WTC11 (cell line): ENCODE measurements at regions not wholly inside any gene's neighbourhood (a gene's known extent, or its start where the extent isn't known, plus 50 kb on each side); places are given as distances from the start of the nearest gene placed in this dataset.
"Not testable (repeated sequence)": the region's sequence is repeated elsewhere in the genome, so short reads cannot be mapped to it uniquely, and the experiment has no call there.

Experiments
- CREB1 ChIP-seq: sonication (generic); formaldehyde crosslinking; IDR thresholded peaks from 2 replicates; pipeline ENCODE4 v1.8.0; 2023; ENCODE audit warnings: mild to moderate bottlenecking, missing genetic modification reagents
- GRHL2 ChIP-seq: fragments of 250-450 bp; sonication (Bioruptor Pico); IDR thresholded peaks from 2 replicates; pipeline ENCODE4 v1.8.0; 2022; ENCODE audit warnings: mild to moderate bottlenecking, moderate library complexity; ENCODE audit not compliant: insufficient replicate concordance, severe bottlenecking
- JUN ChIP-seq: sonication (generic); formaldehyde crosslinking; IDR thresholded peaks from 2 replicates; pipeline ENCODE4 v1.8.0; 2023; ENCODE audit warnings: mild to moderate bottlenecking, missing genetic modification reagents
- TEAD4 ChIP-seq: sonication (generic); formaldehyde crosslinking; IDR thresholded peaks from 2 replicates; pipeline ENCODE4 v1.8.0; 2022; ENCODE audit warnings: mild to moderate bottlenecking, missing genetic modification reagents
- TF ChIP-seq, protein P1 (sequence below): fragments of 200-600 bp; IDR thresholded peaks from 2 replicates; pipeline ENCODE4 v1.8.0; 2022; ENCODE audit warnings: antibody characterized with exemption
- TF ChIP-seq, protein P2 (sequence below): sonication (generic); formaldehyde crosslinking; IDR thresholded peaks from 2 replicates; pipeline ENCODE4 v1.8.1; 2023; ENCODE audit warnings: mild to moderate bottlenecking, moderate library complexity, missing genetic modification reagents
- TF ChIP-seq, protein P3 (sequence below): sonication (generic); formaldehyde crosslinking; IDR thresholded peaks from 2 replicates; pipeline ENCODE4 v1.8.0; 2022; ENCODE audit warnings: mild to moderate bottlenecking, missing genetic modification reagents
- TF ChIP-seq, protein P4 (sequence below): sonication (generic); formaldehyde crosslinking; IDR thresholded peaks from 2 replicates; pipeline ENCODE4 v1.8.0; 2023; ENCODE audit warnings: missing genetic modification reagents, mild to moderate bottlenecking, borderline replicate concordance
- TF ChIP-seq, protein P5 (sequence below): sonication (generic); formaldehyde crosslinking; IDR thresholded peaks from 2 replicates; pipeline ENCODE4 v1.8.1; 2022; ENCODE audit warnings: mild to moderate bottlenecking, missing genetic modification reagents, moderate library complexity, borderline replicate concordance
- TF ChIP-seq, protein P6 (sequence below): sonication (generic); formaldehyde crosslinking; IDR thresholded peaks from 2 replicates; pipeline ENCODE4 v1.8.1; 2023; ENCODE audit warnings: mild to moderate bottlenecking, missing genetic modification reagents, borderline replicate concordance
- TF ChIP-seq, protein P7 (sequence below): sonication (generic); formaldehyde crosslinking; IDR thresholded peaks from 2 replicates; pipeline ENCODE4 v1.8.0; 2022; ENCODE audit warnings: mild to moderate bottlenecking, missing genetic modification reagents
- TF ChIP-seq, protein P8 (sequence below): fragments of 250-450 bp; sonication (Bioruptor Pico); IDR thresholded peaks from 2 replicates; pipeline ENCODE4 v1.9.0; 2021; ENCODE audit warnings: moderate library complexity, mild to moderate bottlenecking, inconsistent platforms, borderline replicate concordance

DNA sequence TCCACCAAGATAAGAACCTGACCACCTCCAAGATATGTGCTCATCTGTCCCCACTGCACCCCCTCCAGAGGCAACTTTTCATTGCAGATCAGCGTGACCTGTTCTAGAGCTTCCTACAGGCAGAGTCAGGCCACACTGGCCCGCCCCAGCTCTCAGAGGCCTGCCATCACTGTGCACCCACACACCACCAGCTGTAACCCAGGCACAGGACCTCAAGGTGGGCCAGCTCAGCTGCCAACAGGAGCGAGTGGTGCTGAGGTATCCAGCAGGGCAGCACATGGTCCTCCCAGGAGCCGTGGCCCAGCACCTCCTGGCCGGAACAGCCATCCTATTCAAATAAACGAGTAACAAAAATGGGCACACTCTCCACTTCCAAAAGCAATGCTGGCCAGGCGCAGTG lies 189.9 kb upstream of the FOXD4L5 start:
- TF ChIP-seq, protein P1, sequence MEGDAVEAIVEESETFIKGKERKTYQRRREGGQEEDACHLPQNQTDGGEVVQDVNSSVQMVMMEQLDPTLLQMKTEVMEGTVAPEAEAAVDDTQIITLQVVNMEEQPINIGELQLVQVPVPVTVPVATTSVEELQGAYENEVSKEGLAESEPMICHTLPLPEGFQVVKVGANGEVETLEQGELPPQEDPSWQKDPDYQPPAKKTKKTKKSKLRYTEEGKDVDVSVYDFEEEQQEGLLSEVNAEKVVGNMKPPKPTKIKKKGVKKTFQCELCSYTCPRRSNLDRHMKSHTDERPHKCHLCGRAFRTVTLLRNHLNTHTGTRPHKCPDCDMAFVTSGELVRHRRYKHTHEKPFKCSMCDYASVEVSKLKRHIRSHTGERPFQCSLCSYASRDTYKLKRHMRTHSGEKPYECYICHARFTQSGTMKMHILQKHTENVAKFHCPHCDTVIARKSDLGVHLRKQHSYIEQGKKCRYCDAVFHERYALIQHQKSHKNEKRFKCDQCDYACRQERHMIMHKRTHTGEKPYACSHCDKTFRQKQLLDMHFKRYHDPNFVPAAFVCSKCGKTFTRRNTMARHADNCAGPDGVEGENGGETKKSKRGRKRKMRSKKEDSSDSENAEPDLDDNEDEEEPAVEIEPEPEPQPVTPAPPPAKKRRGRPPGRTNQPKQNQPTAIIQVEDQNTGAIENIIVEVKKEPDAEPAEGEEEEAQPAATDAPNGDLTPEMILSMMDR, result not testable (repeated sequence)
- TF ChIP-seq CREB1, JUN, TEAD4, GRHL2 (CRISPR knock-in tag): not testable (repeated sequence)
- TF ChIP-seq, protein P2, sequence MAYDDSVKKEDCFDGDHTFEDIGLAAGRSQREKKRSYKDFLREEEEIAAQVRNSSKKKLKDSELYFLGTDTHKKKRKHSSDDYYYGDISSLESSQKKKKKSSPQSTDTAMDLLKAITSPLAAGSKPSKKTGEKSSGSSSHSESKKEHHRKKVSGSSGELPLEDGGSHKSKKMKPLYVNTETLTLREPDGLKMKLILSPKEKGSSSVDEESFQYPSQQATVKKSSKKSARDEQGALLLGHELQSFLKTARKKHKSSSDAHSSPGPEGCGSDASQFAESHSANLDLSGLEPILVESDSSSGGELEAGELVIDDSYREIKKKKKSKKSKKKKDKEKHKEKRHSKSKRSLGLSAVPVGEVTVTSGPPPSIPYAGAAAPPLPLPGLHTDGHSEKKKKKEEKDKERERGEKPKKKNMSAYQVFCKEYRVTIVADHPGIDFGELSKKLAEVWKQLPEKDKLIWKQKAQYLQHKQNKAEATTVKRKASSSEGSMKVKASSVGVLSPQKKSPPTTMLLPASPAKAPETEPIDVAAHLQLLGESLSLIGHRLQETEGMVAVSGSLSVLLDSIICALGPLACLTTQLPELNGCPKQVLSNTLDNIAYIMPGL (CRISPR knock-in tag), result not testable (repeated sequence)
- TF ChIP-seq, protein P3, sequence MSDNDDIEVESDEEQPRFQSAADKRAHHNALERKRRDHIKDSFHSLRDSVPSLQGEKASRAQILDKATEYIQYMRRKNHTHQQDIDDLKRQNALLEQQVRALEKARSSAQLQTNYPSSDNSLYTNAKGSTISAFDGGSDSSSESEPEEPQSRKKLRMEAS (CRISPR knock-in tag), result not testable (repeated sequence)
- TF ChIP-seq, protein P4, sequence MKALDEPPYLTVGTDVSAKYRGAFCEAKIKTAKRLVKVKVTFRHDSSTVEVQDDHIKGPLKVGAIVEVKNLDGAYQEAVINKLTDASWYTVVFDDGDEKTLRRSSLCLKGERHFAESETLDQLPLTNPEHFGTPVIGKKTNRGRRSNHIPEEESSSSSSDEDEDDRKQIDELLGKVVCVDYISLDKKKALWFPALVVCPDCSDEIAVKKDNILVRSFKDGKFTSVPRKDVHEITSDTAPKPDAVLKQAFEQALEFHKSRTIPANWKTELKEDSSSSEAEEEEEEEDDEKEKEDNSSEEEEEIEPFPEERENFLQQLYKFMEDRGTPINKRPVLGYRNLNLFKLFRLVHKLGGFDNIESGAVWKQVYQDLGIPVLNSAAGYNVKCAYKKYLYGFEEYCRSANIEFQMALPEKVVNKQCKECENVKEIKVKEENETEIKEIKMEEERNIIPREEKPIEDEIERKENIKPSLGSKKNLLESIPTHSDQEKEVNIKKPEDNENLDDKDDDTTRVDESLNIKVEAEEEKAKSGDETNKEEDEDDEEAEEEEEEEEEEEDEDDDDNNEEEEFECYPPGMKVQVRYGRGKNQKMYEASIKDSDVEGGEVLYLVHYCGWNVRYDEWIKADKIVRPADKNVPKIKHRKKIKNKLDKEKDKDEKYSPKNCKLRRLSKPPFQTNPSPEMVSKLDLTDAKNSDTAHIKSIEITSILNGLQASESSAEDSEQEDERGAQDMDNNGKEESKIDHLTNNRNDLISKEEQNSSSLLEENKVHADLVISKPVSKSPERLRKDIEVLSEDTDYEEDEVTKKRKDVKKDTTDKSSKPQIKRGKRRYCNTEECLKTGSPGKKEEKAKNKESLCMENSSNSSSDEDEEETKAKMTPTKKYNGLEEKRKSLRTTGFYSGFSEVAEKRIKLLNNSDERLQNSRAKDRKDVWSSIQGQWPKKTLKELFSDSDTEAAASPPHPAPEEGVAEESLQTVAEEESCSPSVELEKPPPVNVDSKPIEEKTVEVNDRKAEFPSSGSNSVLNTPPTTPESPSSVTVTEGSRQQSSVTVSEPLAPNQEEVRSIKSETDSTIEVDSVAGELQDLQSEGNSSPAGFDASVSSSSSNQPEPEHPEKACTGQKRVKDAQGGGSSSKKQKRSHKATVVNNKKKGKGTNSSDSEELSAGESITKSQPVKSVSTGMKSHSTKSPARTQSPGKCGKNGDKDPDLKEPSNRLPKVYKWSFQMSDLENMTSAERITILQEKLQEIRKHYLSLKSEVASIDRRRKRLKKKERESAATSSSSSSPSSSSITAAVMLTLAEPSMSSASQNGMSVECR (CRISPR knock-in tag), result not testable (repeated sequence)
- TF ChIP-seq, protein P5, sequence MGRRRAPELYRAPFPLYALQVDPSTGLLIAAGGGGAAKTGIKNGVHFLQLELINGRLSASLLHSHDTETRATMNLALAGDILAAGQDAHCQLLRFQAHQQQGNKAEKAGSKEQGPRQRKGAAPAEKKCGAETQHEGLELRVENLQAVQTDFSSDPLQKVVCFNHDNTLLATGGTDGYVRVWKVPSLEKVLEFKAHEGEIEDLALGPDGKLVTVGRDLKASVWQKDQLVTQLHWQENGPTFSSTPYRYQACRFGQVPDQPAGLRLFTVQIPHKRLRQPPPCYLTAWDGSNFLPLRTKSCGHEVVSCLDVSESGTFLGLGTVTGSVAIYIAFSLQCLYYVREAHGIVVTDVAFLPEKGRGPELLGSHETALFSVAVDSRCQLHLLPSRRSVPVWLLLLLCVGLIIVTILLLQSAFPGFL (CRISPR knock-in tag), result not testable (repeated sequence)
- TF ChIP-seq, protein P6, sequence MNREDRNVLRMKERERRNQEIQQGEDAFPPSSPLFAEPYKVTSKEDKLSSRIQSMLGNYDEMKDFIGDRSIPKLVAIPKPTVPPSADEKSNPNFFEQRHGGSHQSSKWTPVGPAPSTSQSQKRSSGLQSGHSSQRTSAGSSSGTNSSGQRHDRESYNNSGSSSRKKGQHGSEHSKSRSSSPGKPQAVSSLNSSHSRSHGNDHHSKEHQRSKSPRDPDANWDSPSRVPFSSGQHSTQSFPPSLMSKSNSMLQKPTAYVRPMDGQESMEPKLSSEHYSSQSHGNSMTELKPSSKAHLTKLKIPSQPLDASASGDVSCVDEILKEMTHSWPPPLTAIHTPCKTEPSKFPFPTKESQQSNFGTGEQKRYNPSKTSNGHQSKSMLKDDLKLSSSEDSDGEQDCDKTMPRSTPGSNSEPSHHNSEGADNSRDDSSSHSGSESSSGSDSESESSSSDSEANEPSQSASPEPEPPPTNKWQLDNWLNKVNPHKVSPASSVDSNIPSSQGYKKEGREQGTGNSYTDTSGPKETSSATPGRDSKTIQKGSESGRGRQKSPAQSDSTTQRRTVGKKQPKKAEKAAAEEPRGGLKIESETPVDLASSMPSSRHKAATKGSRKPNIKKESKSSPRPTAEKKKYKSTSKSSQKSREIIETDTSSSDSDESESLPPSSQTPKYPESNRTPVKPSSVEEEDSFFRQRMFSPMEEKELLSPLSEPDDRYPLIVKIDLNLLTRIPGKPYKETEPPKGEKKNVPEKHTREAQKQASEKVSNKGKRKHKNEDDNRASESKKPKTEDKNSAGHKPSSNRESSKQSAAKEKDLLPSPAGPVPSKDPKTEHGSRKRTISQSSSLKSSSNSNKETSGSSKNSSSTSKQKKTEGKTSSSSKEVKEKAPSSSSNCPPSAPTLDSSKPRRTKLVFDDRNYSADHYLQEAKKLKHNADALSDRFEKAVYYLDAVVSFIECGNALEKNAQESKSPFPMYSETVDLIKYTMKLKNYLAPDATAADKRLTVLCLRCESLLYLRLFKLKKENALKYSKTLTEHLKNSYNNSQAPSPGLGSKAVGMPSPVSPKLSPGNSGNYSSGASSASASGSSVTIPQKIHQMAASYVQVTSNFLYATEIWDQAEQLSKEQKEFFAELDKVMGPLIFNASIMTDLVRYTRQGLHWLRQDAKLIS, result not testable (repeated sequence)
- TF ChIP-seq, protein P7, sequence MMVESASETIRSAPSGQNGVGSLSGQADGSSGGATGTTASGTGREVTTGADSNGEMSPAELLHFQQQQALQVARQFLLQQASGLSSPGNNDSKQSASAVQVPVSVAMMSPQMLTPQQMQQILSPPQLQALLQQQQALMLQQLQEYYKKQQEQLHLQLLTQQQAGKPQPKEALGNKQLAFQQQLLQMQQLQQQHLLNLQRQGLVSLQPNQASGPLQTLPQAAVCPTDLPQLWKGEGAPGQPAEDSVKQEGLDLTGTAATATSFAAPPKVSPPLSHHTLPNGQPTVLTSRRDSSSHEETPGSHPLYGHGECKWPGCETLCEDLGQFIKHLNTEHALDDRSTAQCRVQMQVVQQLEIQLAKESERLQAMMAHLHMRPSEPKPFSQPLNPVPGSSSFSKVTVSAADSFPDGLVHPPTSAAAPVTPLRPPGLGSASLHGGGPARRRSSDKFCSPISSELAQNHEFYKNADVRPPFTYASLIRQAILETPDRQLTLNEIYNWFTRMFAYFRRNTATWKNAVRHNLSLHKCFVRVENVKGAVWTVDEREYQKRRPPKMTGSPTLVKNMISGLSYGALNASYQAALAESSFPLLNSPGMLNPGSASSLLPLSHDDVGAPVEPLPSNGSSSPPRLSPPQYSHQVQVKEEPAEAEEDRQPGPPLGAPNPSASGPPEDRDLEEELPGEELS, result not testable (repeated sequence)
- TF ChIP-seq, protein P8, sequence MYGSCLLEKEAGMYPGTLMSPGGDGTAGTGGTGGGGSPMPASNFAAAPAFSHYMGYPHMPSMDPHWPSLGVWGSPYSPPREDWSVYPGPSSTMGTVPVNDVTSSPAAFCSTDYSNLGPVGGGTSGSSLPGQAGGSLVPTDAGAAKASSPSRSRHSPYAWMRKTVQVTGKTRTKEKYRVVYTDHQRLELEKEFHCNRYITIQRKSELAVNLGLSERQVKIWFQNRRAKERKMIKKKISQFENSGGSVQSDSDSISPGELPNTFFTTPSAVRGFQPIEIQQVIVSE (CRISPR knock-in tag), result not testable (repeated sequence)
